ENCODE measurements at regions not wholly inside any gene's neighbourhood (a gene's known extent, or its start where the extent isn't known, plus 50 kb on each side); places are given as distances from the start of the nearest gene placed in this dataset.

DNA sequence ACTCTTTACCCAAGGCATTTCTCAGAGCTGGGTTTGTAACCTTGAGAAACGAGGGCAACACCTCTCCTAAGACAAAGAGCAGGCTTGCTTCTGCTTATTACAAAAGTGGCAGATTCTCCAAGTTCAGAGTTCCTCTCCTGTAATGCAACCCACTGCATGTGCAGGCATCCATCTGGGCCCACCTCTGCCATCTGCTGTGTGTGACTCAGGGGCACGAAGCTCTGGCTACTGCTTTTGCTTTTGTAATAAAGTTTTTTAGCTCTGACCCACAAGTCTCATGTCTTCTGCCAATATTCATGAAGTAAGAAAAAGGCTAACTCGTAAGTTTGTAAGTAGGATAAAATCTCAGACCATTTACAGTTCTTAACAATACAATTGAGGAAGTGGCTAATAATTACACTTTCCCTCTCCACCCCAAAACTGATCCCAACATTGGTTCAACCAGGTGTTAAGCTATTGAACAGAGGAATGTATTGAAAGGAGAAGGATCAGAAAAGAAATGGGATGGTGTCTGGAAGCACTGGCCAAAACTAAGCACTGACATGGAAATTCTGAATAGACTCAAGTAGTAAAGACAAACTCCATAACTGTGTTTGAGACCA lies 51.7 kb upstream of the SMLR1 start:
- no peaks in the 10 kb centered on the region for H3K36me3 ChIP-seq (replicated peaks; ENCODE audit: insufficient read depth, low read length)

DNA sequence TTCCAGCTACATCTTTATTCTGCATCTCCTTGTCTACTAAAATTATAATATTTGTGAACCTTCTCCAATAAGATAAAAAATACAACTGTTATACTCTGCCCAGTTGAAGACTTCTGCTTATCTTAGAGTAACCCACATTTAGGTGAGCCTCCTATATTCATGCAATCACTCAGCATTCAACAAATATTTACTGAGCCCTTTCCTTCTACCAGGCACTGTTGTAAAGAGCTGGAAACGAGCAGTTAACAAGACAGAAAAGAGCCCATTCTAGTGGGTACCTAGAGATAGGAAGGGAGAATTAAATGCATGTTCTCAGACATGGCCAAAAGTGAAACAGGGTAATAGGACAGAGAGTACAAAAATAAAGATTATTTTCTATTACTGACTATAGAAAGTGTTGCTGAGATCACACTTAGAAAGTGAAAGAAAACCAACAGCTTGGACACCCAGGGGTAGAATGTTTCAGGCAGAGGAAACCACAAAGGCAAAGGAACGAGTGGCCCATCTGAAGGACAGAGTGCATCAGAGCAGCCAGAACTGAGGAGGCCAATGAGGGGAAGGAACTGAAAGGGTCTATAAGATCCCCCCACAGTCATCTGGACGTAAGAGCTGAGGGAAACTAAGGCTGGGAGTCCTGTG lies 50.8 kb upstream of the SMLR1 start:
- H3K4me2 ChIP-seq (ENCODE audit: low read depth, low read length), result peak overlapping the region; percentile 64
- no peak for TF ChIP-seq EZH2phosphoT487 (IDR thresholded peaks at IDR 0.05; ENCODE audit: low read length)
- TF ChIP-seq EZH2 (optimal IDR thresholded peaks at IDR 0.05; ENCODE audit: low read depth, low read length), result no peak
- TF ChIP-seq, protein P1, sequence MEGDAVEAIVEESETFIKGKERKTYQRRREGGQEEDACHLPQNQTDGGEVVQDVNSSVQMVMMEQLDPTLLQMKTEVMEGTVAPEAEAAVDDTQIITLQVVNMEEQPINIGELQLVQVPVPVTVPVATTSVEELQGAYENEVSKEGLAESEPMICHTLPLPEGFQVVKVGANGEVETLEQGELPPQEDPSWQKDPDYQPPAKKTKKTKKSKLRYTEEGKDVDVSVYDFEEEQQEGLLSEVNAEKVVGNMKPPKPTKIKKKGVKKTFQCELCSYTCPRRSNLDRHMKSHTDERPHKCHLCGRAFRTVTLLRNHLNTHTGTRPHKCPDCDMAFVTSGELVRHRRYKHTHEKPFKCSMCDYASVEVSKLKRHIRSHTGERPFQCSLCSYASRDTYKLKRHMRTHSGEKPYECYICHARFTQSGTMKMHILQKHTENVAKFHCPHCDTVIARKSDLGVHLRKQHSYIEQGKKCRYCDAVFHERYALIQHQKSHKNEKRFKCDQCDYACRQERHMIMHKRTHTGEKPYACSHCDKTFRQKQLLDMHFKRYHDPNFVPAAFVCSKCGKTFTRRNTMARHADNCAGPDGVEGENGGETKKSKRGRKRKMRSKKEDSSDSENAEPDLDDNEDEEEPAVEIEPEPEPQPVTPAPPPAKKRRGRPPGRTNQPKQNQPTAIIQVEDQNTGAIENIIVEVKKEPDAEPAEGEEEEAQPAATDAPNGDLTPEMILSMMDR (IDR thresholded peaks at IDR 0.05; ENCODE audit: low read length), result no peak
- peak; percentile 86 for DNase-seq
- H3K4me3 ChIP-seq (ENCODE audit: low read length), result peak overlapping the region; percentile 30; the same call in 1 of the 2 replicates
- no peak overlapping the region for H3K9ac ChIP-seq (ENCODE audit: low read length)
- H3K27me3 ChIP-seq (replicated peaks; ENCODE audit: insufficient read depth, low read length), result peaks cover 13% of the 10 kb centered on the region
- H3F3A ChIP-seq (ENCODE audit: insufficient read depth, low read length), result peaks cover 14% of the 10 kb centered on the region
- peaks cover 19% of the 10 kb centered on the region for H3K4me1 ChIP-seq (ENCODE audit: low read length)
- H2AFZ ChIP-seq (ENCODE audit: low read length), result no peak overlapping the region
- H3K9me3 ChIP-seq (replicated peaks; ENCODE audit: insufficient read depth, low read length), result no peaks in the 10 kb centered on the region
- no peaks in the 10 kb centered on the region for H3K9me2 ChIP-seq (replicated peaks; ENCODE audit: insufficient read depth, low read length)
- H3K79me2 ChIP-seq (ENCODE audit: low read length), result no peaks in the 10 kb centered on the region
- peak overlapping the region; percentile 33; the same call in 1 of the 2 replicates for H3K27ac ChIP-seq (ENCODE audit: low read length)
- H4K20me1 ChIP-seq (ENCODE audit: insufficient read depth, low read length), result no peaks in the 10 kb centered on the region
- H3K36me3 ChIP-seq (replicated peaks; ENCODE audit: insufficient read depth, low read length), result no peaks in the 10 kb centered on the region

More for the DNA sequence above, 51.7 kb upstream of the SMLR1 start:
- H3K27ac ChIP-seq (ENCODE audit: low read length), result no peak overlapping the region
- DNase-seq, result no peak
- no peaks in the 10 kb centered on the region for H3K79me2 ChIP-seq (ENCODE audit: low read length)
- H3K9ac ChIP-seq (ENCODE audit: low read length), result no peak overlapping the region
- TF ChIP-seq EZH2 (optimal IDR thresholded peaks at IDR 0.05; ENCODE audit: low read depth, low read length), result no peak
- TF ChIP-seq, protein P1 (IDR thresholded peaks at IDR 0.05; ENCODE audit: low read length), result no peak
- no peak for TF ChIP-seq EZH2phosphoT487 (IDR thresholded peaks at IDR 0.05; ENCODE audit: low read length)
- H3K4me3 ChIP-seq (ENCODE audit: low read length), result no peak overlapping the region
- peaks cover 14% of the 10 kb centered on the region for H3F3A ChIP-seq (ENCODE audit: insufficient read depth, low read length)
- H3K4me2 ChIP-seq (ENCODE audit: low read depth, low read length), result no peak overlapping the region; the same call in 1 of the 2 replicates
- H3K9me2 ChIP-seq (replicated peaks; ENCODE audit: insufficient read depth, low read length), result no peaks in the 10 kb centered on the region
- H3K4me1 ChIP-seq (ENCODE audit: low read length), result peaks cover 19% of the 10 kb centered on the region
- no peaks in the 10 kb centered on the region for H4K20me1 ChIP-seq (ENCODE audit: insufficient read depth, low read length)
- no peak overlapping the region for H2AFZ ChIP-seq (ENCODE audit: low read length)
- no peaks in the 10 kb centered on the region for H3K9me3 ChIP-seq (replicated peaks; ENCODE audit: insufficient read depth, low read length)
- H3K27me3 ChIP-seq (replicated peaks; ENCODE audit: insufficient read depth, low read length), result peaks cover 13% of the 10 kb centered on the region

Data from MM.1S (cell line).